ENCODE measurements at regions not wholly inside any gene's neighbourhood (a gene's known extent, or its start where the extent isn't known, plus 50 kb on each side); places are given as distances from the start of the nearest gene placed in this dataset.

GRCh38 chr12:67751381-67751928, 102.9 kb downstream of the DYRK2 start:
- TF ChIP-seq CTCF (IDR thresholded peaks at IDR 0.05): no peak
- no peak for TF ChIP-seq POLR2A (IDR thresholded peaks at IDR 0.05)
- TF ChIP-seq POLR2AphosphoS5 (IDR thresholded peaks at IDR 0.05): no peak
- TF ChIP-seq EP300 (IDR thresholded peaks at IDR 0.05): no peak

Data from gastroesophageal sphincter (tissue), 3 donors.